Adrenal gland (tissue), 9 donors: ENCODE measurements at regions not wholly inside any gene's neighbourhood (a gene's known extent, or its start where the extent isn't known, plus 50 kb on each side); places are given as distances from the start of the nearest gene placed in this dataset.
"Not testable (repeated sequence)": the region's sequence is repeated elsewhere in the genome, so short reads cannot be mapped to it uniquely, and the experiment has no call there.

Experiments
- DNase-seq, 7 donors: peaks; one replicate each; pipeline ENCODE4 v3.0.0-alpha.2; 2019 to 2020
- H3K27ac ChIP-seq, 5 donors: fragments of 200-600 bp; sonication (generic) in 4 of 5; 1 replicate in 3 of 5; 2 replicates in 2 of 5; pipeline versions ENCODE4 v1.5.1 to v1.8.0; 2016 to 2020; ENCODE audit warnings: mild to moderate bottlenecking in 1 of 5
- H3K27me3 ChIP-seq: fragments of 200-600 bp; 2 replicates; pipeline ENCODE4 v1.8.0; 2021
- H3K36me3 ChIP-seq, 2 donors: fragments of 200-600 bp; replicated peaks in 1 of 2; 1 replicate in 1 of 2; 2 replicates in 1 of 2; pipeline versions ENCODE4 v1.5.1 to v1.8.0; 2018 to 2022
- H3K4me1 ChIP-seq, 2 donors: fragments of 200-600 bp; replicated peaks in 1 of 2; 1 replicate in 1 of 2; 2 replicates in 1 of 2; pipeline versions ENCODE4 v1.5.1 to v1.8.0; 2018 to 2021
- H3K4me3 ChIP-seq, 4 donors: fragments of 200-600 bp; sonication (generic) in 3 of 4; one replicate each; pipeline ENCODE4 v1.5.1; 2016 to 2018
- H3K9me3 ChIP-seq, 3 donors: fragments of 200-600 bp; sonication (generic) in 1 of 3; replicated peaks in 1 of 3; 1 replicate in 2 of 3; 2 replicates in 1 of 3; pipeline versions ENCODE4 v1.5.1 to v1.8.0; 2016 to 2021
- POLR2A ChIP-seq, 2 donors: fragments of 450-650 bp; IDR thresholded peaks; one replicate each; pipeline ENCODE4 v1.6.1; 2017; ENCODE audit warnings: antibody characterized with exemption in 2 of 2, mild to moderate bottlenecking in 2 of 2, moderate library complexity in 1 of 2
- WGBS, 4 donors: extraction: QIAGEN DNeasy Blood & Tissue Kit in 2 of 4; methylation state at CpG; one replicate each; pipeline versions ENCODE4 v1.1.5 to v1.1.7; 2013 to 2017; 5-methylcytosine and 5-hydroxymethylcytosine counted together
- intact Hi-C, 2 donors: fragments of 100-400 bp; cut with DNase I; formaldehyde crosslinking; loops; one replicate each; pipeline versions ENCODE4 v1.14.1 to v1.15.0; 2022 to 2023
- TF ChIP-seq, protein P1 (sequence below), 6 experiments: fragments of 450-650 bp in 4 of 6; fragments of 200-600 bp in 2 of 6; sonication (generic) in 1 of 6; IDR thresholded peaks; 1 replicate in 5 of 6; 2 replicates in 1 of 6; pipeline versions ENCODE4 v1.5.1 to v1.8.0; 2016 to 2021; ENCODE audit warnings: antibody characterized with exemption in 6 of 6, mild to moderate bottlenecking in 2 of 6, moderate library complexity in 1 of 6
- donor health status: healthy with polysubstance abuse.
- donor health status: Bipolar disorder and iron deficiency.
- donor health status: DM: yes; HTN: yes; CAD: no.
- donor health status: DM: no; HTN: no; CAD: no.
- donor health status: DM: no; HTN: no; CAD: no.

DNA sequence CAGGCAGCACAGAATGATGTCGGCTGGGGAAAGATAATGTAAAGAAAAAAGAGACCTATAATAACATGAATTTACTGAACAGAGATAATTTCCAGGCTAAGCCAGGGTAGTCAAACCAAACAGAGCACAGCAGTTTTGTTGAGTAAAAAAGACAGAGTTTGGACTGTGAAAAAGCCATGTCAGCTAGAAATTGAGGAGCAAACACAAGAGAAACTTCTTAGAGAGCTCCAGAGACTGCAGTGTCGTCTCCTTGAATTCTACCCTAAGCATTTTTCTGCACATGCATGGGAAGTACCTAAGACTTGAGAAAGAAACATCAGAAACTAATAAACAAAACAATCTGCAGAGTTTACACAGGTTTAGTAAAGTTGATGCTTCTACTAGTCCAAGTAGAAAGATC lies 1098.8 kb upstream of the CDH8 start:
- H3K4me1 ChIP-seq: no peaks in the 10 kb centered on the region
- 51 to 59% (median 58%) methylated on average over 2 of the region's 2 CpGs for WGBS, 4 donors
- H3K4me3 ChIP-seq: no peak overlapping the region
- H3K27ac ChIP-seq: no peak overlapping the region
- TF ChIP-seq, protein P1, sequence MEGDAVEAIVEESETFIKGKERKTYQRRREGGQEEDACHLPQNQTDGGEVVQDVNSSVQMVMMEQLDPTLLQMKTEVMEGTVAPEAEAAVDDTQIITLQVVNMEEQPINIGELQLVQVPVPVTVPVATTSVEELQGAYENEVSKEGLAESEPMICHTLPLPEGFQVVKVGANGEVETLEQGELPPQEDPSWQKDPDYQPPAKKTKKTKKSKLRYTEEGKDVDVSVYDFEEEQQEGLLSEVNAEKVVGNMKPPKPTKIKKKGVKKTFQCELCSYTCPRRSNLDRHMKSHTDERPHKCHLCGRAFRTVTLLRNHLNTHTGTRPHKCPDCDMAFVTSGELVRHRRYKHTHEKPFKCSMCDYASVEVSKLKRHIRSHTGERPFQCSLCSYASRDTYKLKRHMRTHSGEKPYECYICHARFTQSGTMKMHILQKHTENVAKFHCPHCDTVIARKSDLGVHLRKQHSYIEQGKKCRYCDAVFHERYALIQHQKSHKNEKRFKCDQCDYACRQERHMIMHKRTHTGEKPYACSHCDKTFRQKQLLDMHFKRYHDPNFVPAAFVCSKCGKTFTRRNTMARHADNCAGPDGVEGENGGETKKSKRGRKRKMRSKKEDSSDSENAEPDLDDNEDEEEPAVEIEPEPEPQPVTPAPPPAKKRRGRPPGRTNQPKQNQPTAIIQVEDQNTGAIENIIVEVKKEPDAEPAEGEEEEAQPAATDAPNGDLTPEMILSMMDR (IDR thresholded peaks at IDR 0.05): no peak
- no peak for TF ChIP-seq POLR2A (IDR thresholded peaks at IDR 0.05)
- H3K27me3 ChIP-seq: no peaks in the 10 kb centered on the region
- intact Hi-C loops: no loop called here
- no peaks in the 10 kb centered on the region for H3K9me3 ChIP-seq
- H3K36me3 ChIP-seq: no peaks in the 10 kb centered on the region
- DNase-seq: no peak

GRCh38 chr16:63131503-63131902 lies 1095.3 kb upstream of the CDH8 start:
- WGBS, 4 donors: 68 to 80% (median 75%) methylated on average over 2 of the region's 2 CpGs
- no peak for DNase-seq

GRCh38 chr16:63130942-63131341 lies 1094.7 kb upstream of the CDH8 start:
- Histone ChIP-seq H3K9me3 (no peaks in the 10 kb centered on the region), H3K27me3 (no peaks in the 10 kb centered on the region), H3K4me3 (no peak overlapping the region), H3K36me3 (no peaks in the 10 kb centered on the region), H3K27ac (no peak overlapping the region), H3K4me1 (no peaks in the 10 kb centered on the region)
- intact Hi-C loops: no loop called here
- no peak for DNase-seq
- WGBS, 4 donors: 79 to 87% (median 86%) methylated on average over 4 of the region's 4 CpGs
- TF ChIP-seq, protein P1 (IDR thresholded peaks at IDR 0.05): no peak
- no peak for TF ChIP-seq POLR2A (IDR thresholded peaks at IDR 0.05)

More at GRCh38 chr16:63131503-63131902, 1095.3 kb upstream of the CDH8 start:
- TF ChIP-seq, protein P1 (IDR thresholded peaks at IDR 0.05): no peak
- TF ChIP-seq POLR2A (IDR thresholded peaks at IDR 0.05): no peak
- no peak overlapping the region for H3K27ac ChIP-seq
- no peaks in the 10 kb centered on the region for H3K9me3 ChIP-seq
- H3K27me3 ChIP-seq: no peaks in the 10 kb centered on the region
- H3K36me3 ChIP-seq: no peaks in the 10 kb centered on the region
- no peak overlapping the region for H3K4me3 ChIP-seq
- H3K4me1 ChIP-seq: no peaks in the 10 kb centered on the region
- intact Hi-C loops: no loop called here

GRCh38 chr16:63129411-63130125 lies 1093.3 kb upstream of the CDH8 start:
- intact Hi-C loops: no loop called here
- H3K4me1 ChIP-seq: no peaks in the 10 kb centered on the region
- H3K27me3 ChIP-seq: no peaks in the 10 kb centered on the region
- no peaks in the 10 kb centered on the region for H3K9me3 ChIP-seq
- TF ChIP-seq, protein P1 (IDR thresholded peaks at IDR 0.05): no peak
- TF ChIP-seq POLR2A (IDR thresholded peaks at IDR 0.05): no peak
- H3K27ac ChIP-seq: no peak overlapping the region
- no peak overlapping the region for H3K4me3 ChIP-seq
- no peaks in the 10 kb centered on the region for H3K36me3 ChIP-seq
- DNase-seq: no peak
- WGBS, 4 donors: 90 to 98% (median 94%) methylated on average over 18 to 46 of the region's 46 CpGs

- intact Hi-C loops: not testable (repeated sequence)
- 91 to 94% (median 94%) methylated on average over 23 of the region's 23 CpGs for WGBS, 4 donors
Observed at GRCh38 chr16:63119905-63120304, 1083.7 kb upstream of the CDH8 start.

More at GRCh38 chr16:63119905-63120304, 1083.7 kb upstream of the CDH8 start:
- not testable (repeated sequence) for H3K36me3 ChIP-seq, DNase-seq, H3K27ac ChIP-seq, H3K4me3 ChIP-seq, H3K9me3 ChIP-seq, H3K4me1 ChIP-seq, H3K27me3 ChIP-seq
